Activated B cell treated with CpG ODN at 0.5 μM for 24 hours (primary cell): ENCODE measurements at regions not wholly inside any gene's neighbourhood (a gene's known extent, or its start where the extent isn't known, plus 50 kb on each side); places are given as distances from the start of the nearest gene placed in this dataset.

Source experiments
- ATAC-seq: fragments of 200-7000 bp; cut with Tn5 transposase; one replicate; pipeline ENCODE4 v1.10.0; 2021; ENCODE audit warnings: low read depth, mild to moderate bottlenecking, moderate library complexity
- CTCF ChIA-PET: fragments of 350-600 bp; sonication (Branson Sonifier 250); formaldehyde crosslinking; loops from one replicate; lab custom pipeline; 2021; ENCODE audit warnings: antibody characterized with exemption; lab: Charles Lee
- POLR2A ChIA-PET: fragments of 350-600 bp; sonication (Branson Sonifier 250); formaldehyde crosslinking; loops from one replicate; lab custom pipeline; 2021; ENCODE audit warnings: antibody characterized with exemption; lab: Charles Lee
- DNase-seq: peaks from one replicate; pipeline ENCODE4 v3.0.0; 2022
- H3K27ac Mint-ChIP-seq: one replicate; pipeline ENCODE4 v1.8.0; 2020; ENCODE audit warnings: mixed read lengths
- H3K27me3 Mint-ChIP-seq: one replicate; pipeline ENCODE4 v1.8.0; 2021; ENCODE audit warnings: mixed read lengths
- H3K36me3 Mint-ChIP-seq: one replicate; pipeline ENCODE4 v1.8.0; 2021; ENCODE audit warnings: low read depth, mixed read lengths
- H3K4me1 Mint-ChIP-seq: one replicate; pipeline ENCODE4 v1.8.0; 2021; ENCODE audit warnings: mixed read lengths
- H3K4me3 Mint-ChIP-seq: one replicate; pipeline ENCODE4 v1.8.0; 2020; ENCODE audit warnings: mild to moderate bottlenecking, mixed read lengths
- H3K9me3 Mint-ChIP-seq: one replicate; pipeline ENCODE4 v1.8.0; 2020; ENCODE audit warnings: mixed read lengths
- intact Hi-C: fragments of 100-400 bp; cut with micrococcal nuclease; formaldehyde crosslinking; loops from one replicate; pipeline ENCODE4 v1.15.1; 2024
- TF ChIP-seq, protein P1 (sequence below): fragments of 200-600 bp; IDR thresholded peaks from one replicate; pipeline ENCODE4 v1.8.0; 2022; ENCODE audit warnings: antibody characterized with exemption, mild to moderate bottlenecking

DNA sequence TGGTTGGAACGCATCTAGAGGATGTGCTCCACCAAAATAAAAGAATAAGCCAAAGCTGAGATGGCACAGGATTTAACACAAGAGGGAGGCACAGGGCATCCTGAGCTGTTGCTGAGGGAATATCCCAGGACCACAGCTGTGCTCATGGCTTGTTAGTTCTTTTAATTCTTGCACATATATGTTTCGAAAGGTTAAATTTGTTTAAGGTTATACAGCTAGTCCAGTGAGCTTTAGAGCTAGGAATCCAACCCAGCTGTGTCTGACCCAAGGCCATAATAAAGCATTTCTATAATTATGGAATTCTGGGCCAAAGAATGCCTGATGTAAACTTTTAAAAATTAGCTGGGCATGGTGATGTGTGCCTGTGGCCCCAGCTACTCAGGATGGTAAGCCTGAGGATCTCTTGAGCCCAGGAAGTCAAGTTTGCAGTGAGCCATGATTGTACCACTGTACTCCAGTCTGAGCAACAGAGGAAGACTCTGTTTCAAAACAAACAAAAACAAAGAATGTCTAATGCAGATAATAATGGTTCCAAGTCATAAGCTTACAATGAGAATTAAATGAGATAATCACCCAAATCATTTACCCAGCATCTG lies 66.4 kb upstream of the CCBE1 start:
- ATAC-seq: no peak
- H3K36me3 Mint-ChIP-seq: no peaks in the 10 kb centered on the region
- intact Hi-C loops: no loop called here
- peaks cover 13% of the 10 kb centered on the region for H3K9me3 Mint-ChIP-seq
- H3K4me3 Mint-ChIP-seq: no peak overlapping the region
- H3K4me1 Mint-ChIP-seq: no peaks in the 10 kb centered on the region
- POLR2A ChIA-PET: no interaction called here
- CTCF ChIA-PET: no interaction called here
- TF ChIP-seq, protein P1, sequence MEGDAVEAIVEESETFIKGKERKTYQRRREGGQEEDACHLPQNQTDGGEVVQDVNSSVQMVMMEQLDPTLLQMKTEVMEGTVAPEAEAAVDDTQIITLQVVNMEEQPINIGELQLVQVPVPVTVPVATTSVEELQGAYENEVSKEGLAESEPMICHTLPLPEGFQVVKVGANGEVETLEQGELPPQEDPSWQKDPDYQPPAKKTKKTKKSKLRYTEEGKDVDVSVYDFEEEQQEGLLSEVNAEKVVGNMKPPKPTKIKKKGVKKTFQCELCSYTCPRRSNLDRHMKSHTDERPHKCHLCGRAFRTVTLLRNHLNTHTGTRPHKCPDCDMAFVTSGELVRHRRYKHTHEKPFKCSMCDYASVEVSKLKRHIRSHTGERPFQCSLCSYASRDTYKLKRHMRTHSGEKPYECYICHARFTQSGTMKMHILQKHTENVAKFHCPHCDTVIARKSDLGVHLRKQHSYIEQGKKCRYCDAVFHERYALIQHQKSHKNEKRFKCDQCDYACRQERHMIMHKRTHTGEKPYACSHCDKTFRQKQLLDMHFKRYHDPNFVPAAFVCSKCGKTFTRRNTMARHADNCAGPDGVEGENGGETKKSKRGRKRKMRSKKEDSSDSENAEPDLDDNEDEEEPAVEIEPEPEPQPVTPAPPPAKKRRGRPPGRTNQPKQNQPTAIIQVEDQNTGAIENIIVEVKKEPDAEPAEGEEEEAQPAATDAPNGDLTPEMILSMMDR: no peak
- no peak for DNase-seq
- peaks cover 10% of the 10 kb centered on the region for H3K27me3 Mint-ChIP-seq
- no peak overlapping the region for H3K27ac Mint-ChIP-seq

DNA sequence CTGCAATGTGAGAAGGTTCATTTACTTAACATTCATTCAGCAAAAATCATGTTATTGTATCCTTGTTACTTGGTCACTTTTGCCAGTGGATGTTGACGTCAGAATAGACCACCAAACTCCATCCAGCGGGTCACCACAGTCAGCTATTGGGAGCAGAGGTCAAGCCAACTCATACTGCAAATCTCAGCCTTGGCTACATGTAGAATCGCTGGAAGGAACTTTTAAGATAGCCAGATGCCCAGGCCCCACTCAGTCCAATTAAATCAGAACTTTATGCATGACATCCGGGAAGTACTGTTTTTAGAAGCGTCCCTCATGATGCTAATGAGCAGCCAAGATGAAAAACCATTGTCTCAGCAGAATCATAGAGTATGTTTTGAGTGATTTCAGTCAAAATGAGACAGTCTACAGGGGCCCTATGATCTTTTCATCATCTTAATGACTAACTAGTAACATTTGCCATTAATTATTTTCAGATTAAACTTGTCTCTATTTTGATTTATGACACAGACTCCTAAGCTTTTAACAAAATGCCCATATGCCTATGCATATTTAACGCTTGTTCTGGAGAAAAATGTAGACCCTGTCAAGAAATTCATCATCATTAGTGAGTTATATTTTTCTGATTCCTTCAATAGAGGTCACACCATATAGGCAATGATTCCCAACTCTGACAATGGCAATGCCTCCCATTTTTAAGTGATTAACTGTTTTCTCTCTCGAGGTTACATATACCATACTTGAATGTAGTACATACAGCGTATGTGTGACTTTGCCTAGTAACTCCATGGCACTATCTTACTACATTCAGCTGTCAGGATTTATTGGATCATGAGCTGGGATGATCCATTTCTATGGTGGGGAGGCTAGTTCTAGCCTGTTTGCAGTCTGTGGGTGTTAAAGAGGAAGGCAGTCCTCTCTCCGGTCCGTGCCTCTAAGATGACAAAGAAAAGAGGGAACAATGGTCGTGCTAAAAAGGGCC lies 63.7 kb upstream of the CCBE1 start:
- POLR2A ChIA-PET: interaction anchor here (0.6 kb wide), 1 partner anchor 501 kb away, joined by 3 read pairs; no protein-coding TSS in a partner anchor
- TF ChIP-seq, protein P1: no peak
- H3K4me1 Mint-ChIP-seq: no peaks in the 10 kb centered on the region
- CTCF ChIA-PET: no interaction called here
- H3K27ac Mint-ChIP-seq: no peak overlapping the region
- no peak overlapping the region for H3K4me3 Mint-ChIP-seq
- H3K9me3 Mint-ChIP-seq: peaks cover under 1% of the 10 kb centered on the region
- DNase-seq: no peak
- ATAC-seq: no peak
- intact Hi-C loops: no loop called here
- H3K27me3 Mint-ChIP-seq: peaks cover 5% of the 10 kb centered on the region
- no peaks in the 10 kb centered on the region for H3K36me3 Mint-ChIP-seq

DNA sequence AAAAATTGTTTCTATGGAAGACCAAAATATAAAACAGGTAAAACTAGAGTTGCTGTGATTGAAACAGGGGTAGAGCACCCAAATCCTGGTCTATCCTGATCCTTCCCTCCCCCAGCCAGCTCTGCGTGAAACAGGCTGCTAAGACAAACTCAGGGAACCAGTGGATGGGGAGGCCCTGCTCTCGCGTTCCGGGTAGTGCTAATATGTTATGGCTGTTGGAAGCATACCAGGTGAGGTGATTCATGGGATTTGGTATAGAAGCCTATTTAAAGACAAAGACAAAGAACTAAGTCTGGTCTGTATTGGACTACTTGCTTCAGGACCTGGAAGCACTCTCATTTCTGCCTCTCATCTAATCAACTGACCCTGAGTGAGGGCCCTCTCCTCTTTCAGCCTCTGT lies 63.0 kb upstream of the CCBE1 start:
- Mint-ChIP-seq H3K4me3 (no peak overlapping the region), H3K27me3 (peaks cover 4% of the 10 kb centered on the region), H3K4me1 (no peaks in the 10 kb centered on the region), H3K27ac (no peak overlapping the region), H3K36me3 (no peaks in the 10 kb centered on the region), H3K9me3 (no peaks in the 10 kb centered on the region)
- no peak for DNase-seq
- POLR2A ChIA-PET: no interaction called here
- intact Hi-C loops: no loop called here
- TF ChIP-seq, protein P1: no peak
- ATAC-seq: no peak
- CTCF ChIA-PET: no interaction called here

DNA sequence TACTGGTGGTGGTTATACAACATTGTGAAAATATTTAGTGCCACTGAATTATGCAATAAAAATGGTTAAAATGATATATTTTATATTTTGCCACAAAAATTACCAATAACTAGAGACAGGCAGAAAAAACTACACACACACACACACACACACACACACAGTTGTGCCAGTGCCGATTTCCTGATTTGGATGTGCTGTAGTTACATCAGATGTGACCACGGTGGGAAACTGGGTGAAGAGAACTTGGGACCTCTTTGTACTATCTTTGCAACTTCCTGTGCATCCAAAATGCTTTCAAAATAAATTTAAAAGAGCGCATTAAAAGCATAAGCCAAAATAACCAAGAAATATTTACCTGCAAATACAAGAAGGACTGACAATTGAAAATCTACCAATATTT lies 61.6 kb upstream of the CCBE1 start:
- DNase-seq (no peak), ATAC-seq (no peak)
- intact Hi-C loops: no loop called here
- ChIA-PET CTCF (no interaction called here), POLR2A (no interaction called here)
- no peaks in the 10 kb centered on the region for H3K4me1 Mint-ChIP-seq
- H3K4me3 Mint-ChIP-seq: no peak overlapping the region
- no peaks in the 10 kb centered on the region for H3K9me3 Mint-ChIP-seq
- H3K36me3 Mint-ChIP-seq: no peaks in the 10 kb centered on the region
- TF ChIP-seq, protein P1: no peak
- H3K27me3 Mint-ChIP-seq: peaks cover 4% of the 10 kb centered on the region
- no peak overlapping the region for H3K27ac Mint-ChIP-seq

DNA sequence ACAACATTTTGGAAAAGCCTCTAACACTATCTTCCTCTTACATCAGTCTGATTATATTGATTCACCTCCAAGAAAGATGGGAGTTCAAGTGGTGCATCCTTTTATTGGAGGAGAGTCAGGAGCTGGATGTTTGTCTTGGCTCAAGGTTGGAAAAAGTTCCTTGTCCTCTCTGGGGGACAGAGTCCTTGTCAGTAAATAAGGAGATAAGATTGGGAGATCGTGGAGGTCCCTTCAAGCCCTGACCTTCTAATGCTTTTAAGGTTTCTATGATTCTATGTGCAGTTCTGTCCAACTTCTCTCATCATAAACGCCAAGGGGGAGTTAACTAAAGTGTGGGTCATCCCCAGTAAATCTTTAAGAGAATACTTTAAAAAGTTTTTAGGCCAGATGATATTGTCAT lies 60.9 kb upstream of the CCBE1 start:
- Mint-ChIP-seq H3K4me1 (no peaks in the 10 kb centered on the region), H3K4me3 (no peak overlapping the region), H3K36me3 (no peaks in the 10 kb centered on the region), H3K27me3 (peaks cover 3% of the 10 kb centered on the region), H3K9me3 (no peaks in the 10 kb centered on the region), H3K27ac (no peak overlapping the region)
- no peak for ATAC-seq
- intact Hi-C loops: no loop called here
- ChIA-PET POLR2A (no interaction called here), CTCF (no interaction called here)
- TF ChIP-seq, protein P1: no peak
- no peak for DNase-seq
